GM19193 (cell line): ENCODE measurements at regions not wholly inside any gene's neighbourhood (a gene's known extent, or its start where the extent isn't known, plus 50 kb on each side); places are given as distances from the start of the nearest gene placed in this dataset.

Experiments used
- POLR2A ChIP-seq: IDR thresholded peaks from 4 replicates; pipeline ENCODE4 v1.6.1; 2011; ENCODE audit not compliant: insufficient read depth, insufficient read length; ENCODE audit errors: extremely low read depth

DNA sequence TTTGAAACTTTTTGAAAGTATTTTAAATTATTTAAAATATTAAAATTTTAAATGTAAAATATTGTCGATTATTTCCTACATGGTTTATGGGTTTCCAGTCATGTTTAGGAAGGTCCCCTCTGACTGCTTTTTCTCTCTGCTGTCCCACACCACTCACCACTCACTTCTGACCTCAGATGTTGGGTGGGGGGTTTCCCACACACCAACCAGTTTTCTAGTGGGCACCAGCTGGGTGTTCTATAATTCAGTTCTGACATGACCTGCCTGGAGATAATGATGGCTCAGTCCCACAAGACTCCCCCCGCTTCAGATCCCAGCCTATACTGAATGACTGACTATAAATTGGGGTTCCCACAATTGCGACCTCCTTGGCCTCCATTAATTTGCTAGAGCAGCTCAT lies 310.4 kb downstream of the GADD45G start:
- no peak for TF ChIP-seq POLR2A

DNA sequence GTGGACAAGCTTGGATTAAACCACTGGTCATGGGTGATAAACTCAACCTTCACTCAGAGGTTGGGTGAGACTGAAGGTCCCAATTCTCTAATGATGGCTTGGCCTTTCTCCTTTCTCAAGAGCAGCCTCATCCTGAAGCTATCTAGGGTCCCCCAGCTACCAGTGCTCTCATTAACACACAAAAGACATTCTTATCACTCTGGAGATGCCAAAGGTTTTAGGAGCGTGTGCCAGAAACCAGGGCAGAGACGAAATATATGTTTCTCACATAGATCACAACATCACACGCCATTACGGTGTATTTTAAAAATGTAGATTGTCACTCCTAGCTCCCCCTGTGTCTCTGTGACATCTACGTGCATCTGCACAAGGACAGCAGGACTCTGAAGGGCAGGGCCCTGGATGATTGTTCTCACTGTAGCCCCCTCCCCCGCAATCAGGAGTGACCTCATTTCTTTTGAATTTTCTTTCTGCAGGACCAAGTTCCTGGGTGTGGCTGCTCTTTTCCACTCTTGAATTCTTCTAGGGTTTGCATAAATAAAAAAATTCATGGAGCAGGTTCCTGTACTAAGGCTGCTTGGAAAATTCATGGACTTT lies 311.3 kb downstream of the GADD45G start:
- TF ChIP-seq POLR2A, result no peak

DNA sequence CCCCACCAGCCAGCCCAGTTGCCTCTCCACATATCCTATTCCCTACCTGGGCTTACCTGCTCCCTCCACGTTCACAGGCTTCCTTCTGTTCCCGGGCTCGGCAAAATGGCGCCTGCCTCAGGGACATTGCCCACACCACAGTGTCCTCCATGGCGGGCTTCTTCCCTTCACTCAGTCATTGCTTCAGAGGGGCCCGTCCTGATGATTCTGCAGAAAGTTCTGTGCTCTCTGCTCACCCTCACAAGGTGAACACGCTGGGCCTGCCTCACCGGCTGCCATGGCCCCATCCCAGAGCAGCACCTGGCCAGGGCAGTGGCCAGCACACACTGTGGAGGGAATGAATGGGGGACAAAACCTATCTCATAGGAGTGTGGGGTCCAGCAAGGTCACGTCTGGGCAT lies 313.0 kb downstream of the GADD45G start:
- no peak for TF ChIP-seq POLR2A

DNA sequence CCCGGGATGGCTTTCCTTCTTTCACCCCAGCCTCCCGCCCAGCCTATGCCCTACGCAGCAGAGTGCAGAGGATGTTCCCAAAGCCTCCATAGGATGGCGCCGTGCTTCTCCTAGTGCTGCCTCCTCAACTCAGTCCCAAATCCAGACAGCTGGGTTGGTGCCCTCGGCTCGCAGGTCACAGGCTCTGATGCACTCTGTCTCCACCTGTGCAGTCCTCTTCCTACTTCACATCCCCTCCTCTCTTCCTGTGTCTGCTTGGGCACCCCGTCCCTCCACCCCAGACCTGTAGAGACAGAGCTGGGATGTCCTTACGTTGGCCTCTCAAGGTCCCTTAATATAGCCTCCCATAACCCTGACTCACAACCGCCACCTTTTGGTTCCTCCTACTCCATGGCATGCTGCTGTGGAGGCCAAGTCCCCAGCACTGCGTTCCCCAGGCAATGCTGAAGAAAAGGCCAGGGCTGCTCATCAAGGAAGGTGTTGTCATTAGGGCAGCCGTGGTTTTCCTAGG lies 314.4 kb downstream of the GADD45G start:
- no peak for TF ChIP-seq POLR2A

DNA sequence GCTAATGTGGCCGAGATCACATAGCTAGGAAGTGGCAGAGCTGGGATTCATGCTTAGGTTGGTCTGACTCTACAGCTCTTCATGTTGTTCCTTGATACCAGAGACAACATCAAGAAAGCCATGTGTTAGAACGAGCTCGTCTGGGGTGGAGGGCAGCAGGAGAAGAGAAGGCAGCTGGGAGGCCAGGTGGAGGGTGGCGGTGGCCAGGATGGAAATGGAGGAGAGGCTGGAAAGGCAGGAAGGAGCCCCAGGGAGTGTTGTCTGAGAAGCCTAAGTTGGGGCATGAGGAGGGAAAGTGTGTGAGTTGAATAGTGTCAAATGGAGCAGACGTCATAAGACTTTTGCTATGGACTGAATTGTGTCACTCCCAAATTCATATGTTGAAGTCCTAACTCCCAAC lies 315.3 kb downstream of the GADD45G start:
- TF ChIP-seq POLR2A, result no peak

DNA sequence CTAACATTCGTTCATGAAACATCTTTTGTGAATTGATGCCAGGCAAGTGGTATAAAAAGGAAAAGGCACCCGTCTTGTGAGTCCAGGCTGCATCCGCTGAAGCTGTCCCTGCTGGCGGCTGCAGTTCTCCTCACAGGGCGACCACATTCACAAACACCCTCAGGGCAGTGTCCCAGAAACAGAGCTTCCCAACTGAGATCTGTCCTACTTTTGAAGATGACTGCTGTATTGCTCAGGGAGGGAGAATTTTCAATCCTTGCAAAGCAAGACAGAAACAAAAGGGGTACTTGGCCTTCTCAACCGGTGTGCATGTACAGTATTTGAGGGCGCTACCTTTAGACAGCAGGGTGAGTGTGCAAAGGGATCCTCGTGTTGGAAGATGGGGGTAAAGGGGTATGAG lies 316.1 kb downstream of the GADD45G start:
- no peak for TF ChIP-seq POLR2A

DNA sequence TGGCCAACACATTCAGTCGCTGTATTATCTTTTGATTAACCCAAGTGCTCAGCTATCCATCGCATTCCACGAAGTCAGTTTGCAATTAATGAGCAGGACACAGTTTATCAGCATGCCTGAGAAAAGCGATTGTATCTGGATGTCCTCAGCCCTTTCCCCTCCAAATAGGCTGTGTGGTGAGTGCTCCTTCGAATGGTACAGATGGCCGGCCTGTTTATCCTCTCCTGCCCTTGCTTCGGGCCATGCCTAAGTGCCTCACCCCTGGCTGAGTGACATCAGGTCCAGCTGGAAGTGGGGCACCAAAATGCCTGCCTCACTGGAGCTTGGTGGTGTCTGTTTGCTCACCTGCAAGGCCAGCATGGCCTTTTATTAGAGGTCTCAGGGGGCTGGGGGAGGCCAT lies 317.3 kb downstream of the GADD45G start:
- no peak for TF ChIP-seq POLR2A

DNA sequence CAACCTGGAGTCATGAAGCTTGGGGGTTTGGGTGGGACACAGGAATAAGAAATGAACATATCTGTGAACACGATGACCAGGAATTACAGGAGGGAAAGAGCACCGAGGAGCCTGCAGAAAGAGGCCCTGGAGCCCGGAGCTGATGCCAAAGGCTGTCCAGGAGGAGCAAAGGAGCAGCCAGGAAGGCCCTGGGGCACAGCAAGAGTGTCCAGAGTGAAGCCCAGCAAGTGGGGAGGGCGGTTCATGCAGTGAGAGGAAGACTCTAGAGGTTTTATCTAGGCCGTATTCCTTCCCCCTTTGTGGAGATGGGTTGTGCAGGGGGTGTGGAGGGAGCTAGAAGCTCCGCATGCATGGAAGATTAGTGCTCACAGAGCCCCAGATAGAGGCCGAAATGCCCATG lies 318.4 kb downstream of the GADD45G start:
- TF ChIP-seq POLR2A, result no peak

DNA sequence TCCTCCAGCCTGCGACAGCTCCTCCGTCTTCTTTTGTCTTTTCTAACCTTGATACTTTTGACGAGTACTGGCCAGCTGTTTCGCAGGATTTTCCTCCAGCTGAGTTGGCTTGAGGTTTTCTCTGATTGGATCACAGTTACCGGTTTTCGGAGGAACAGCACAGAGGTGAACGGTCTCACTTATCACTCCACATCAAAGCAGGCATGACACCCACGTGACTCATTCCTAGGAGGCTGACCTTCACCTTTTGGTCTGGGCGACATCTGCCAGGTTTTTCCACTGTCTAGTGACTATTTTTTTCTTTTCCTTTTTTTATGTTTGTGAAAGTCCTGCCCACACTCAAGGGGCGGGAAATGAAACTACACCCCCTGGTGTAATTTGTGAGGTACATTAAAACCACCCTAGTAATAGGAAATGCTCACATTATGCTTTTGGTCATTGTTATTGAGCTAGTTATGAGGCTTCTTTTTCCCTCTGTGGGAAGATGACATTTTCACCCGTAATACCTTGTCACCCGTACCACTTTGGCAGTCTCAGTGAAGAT lies 319.2 kb downstream of the GADD45G start:
- no peak for TF ChIP-seq POLR2A

DNA sequence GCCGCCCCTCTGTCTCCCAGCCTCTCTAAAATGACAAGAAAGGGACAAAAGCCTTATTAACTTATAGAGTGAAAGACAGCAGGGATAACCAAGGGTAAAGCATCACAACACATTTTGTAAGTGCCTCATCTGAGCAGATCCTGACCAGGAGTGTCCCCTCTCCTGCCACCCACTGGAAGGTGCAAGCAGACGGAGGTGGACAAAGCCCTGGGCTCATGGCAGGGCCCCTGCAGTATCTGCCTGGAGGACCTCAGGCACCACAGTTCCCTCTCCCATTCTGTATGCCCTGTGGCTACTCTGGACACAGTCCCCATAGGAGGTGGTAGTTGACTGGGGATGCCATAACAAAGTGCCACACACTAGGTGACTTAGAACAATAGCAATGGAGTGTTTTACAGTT lies 319.8 kb downstream of the GADD45G start:
- TF ChIP-seq POLR2A, result no peak

DNA sequence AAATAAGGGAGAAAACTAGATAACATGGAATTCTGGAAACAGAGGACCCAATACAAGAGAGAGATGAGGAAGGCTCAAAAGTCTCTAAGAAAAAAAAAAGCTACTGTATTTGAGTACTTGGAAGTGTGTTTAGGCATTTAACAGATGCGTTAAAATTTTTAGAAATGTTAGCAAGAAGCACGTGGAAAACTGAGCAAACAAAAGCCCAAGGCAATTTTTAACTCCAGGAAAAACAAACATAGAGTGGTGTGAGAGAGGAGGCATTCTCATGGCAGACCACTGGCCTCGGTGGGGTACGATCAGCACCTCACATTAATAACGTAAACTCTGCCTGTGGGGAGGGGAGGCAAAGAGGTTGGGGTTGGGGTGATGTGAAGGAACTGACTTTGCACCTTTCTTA lies 321.4 kb downstream of the GADD45G start:
- no peak for TF ChIP-seq POLR2A

DNA sequence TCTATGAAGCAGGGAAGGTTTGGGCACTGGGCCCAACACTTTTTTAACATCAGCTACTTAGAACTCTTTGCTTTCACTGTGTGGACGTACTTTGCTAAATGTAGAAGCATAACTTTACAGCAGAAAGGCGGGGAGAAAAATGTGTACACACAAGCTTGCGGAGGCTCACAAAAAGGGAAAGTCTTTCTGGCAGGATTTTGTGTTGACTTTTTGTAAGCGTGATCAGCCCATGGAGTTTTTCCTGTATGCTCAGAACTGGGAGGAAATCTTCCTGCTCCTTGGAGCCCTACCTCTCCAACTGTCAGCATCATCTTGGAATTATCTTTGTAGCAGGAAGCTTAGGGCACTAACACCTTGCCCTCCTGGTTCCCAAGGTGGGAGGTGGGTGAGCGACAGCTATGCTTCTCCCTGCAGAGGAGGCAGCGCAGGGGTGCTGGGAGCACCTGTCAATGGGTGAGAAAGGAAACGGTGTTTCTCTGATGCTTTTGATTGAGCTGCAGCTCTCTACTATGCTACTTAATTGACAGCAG lies 321.9 kb downstream of the GADD45G start:
- no peak for TF ChIP-seq POLR2A

DNA sequence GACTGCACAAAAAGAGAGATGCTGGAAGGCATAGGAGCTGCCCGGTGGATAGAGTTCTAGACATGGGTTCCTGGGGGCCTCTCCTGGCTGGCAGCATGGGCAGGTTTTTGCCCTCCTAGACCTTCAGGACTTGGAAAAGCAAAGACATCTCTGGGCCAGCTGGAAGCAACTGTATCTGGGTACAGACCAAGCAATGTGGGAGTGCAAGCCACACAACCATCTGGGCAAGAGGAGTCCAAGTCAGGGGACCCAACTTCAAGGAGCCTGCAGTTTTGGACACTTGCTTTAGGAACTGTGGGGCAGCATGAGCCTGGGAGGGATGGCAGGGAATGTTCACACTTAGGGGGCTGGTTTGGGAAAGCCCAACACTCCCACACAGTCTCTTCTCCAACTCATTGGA lies 323.3 kb downstream of the GADD45G start:
- TF ChIP-seq POLR2A, result no peak

DNA sequence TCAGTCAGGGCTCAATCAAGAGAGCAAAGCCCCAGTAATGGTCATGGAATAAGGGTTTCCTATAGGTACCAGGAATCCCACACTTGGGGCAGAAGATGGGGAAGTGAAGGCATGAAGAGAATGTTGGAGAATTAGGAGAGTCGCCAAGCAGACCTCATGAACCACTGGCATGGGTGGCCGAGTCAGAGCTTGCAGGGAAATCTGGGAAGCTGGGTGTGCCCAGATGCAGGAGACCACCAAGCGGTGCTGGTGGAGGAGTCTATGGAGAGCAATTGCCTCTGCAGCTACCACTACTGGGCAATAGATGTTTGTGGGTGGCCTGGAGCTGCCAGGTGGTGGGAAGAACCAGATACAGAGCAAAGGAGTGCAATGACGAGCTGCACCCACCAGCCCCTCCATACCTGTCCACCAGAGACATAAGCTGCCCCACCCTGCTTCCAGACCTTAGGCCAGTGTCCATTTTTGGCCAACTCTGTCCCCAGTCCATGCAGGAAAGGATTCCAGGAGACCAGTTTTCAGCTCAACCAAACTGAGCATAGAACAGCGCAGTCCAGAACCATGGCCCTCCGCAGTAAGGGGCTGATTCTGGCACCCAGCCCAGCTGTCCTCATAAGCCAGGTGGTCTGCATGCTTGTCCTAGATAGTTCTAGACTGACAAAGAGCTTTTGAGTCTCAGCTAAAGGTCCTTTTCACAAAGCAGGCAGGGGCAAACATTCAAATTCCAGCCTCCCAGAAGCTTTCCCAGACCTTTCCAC lies 323.9 kb downstream of the GADD45G start:
- TF ChIP-seq POLR2A, result no peak

DNA sequence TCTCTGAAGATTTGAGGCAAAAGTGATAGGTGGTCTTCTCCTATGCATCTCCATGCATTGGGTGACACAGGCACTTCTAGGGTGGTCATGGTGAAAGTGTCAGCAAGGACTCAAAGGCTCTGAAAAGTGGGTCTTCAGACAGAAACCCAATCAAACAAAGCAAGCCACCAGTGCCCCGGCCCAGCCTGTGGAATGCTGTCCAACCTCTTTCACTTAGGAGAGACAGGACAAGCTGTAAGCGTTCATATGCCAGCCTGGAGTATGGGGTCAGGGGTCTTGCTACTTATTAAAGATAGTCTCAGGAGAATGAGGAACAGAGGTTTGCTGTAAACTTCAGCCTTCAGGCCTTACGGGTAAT lies 324.5 kb downstream of the GADD45G start:
- TF ChIP-seq POLR2A, result no peak
